C4-2B (cell line): ENCODE measurements at regions not wholly inside any gene's neighbourhood (a gene's known extent, or its start where the extent isn't known, plus 50 kb on each side); places are given as distances from the start of the nearest gene placed in this dataset.

Experiments used
- ZFX ChIP-seq: fragments of 450-650 bp; IDR thresholded peaks from 2 replicates; pipeline ENCODE4 v1.6.1; 2017
- TF ChIP-seq, protein P1 (sequence below): fragments of 450-650 bp; conservative IDR thresholded peaks from 2 replicates; pipeline ENCODE4 v1.5.1; 2017; ENCODE audit warnings: mild to moderate bottlenecking

DNA sequence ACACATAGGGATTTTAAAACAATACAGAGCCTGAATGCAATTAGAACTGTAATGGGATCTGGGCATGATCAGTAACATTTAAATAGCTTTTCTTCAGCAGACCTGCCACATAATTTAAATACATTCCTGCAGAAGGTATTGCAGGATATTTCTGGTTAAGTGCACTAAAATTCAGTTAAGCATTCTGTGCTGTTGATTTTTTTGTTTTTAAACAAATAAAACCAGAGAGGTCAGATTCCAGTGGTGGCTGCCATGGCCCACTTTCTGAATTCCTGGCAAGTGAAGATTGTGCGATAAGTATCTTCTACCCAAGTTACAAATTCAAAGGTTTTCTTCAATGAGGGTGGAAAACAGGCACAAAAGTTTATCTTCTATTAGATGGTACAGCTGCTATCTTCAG is 98.7 kb downstream of the RAP2B start:
- TF ChIP-seq, protein P1, sequence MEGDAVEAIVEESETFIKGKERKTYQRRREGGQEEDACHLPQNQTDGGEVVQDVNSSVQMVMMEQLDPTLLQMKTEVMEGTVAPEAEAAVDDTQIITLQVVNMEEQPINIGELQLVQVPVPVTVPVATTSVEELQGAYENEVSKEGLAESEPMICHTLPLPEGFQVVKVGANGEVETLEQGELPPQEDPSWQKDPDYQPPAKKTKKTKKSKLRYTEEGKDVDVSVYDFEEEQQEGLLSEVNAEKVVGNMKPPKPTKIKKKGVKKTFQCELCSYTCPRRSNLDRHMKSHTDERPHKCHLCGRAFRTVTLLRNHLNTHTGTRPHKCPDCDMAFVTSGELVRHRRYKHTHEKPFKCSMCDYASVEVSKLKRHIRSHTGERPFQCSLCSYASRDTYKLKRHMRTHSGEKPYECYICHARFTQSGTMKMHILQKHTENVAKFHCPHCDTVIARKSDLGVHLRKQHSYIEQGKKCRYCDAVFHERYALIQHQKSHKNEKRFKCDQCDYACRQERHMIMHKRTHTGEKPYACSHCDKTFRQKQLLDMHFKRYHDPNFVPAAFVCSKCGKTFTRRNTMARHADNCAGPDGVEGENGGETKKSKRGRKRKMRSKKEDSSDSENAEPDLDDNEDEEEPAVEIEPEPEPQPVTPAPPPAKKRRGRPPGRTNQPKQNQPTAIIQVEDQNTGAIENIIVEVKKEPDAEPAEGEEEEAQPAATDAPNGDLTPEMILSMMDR = no peak
- TF ChIP-seq ZFX = no peak
